Nephron (organoid): ENCODE measurements at regions not wholly inside any gene's neighbourhood (a gene's known extent, or its start where the extent isn't known, plus 50 kb on each side); places are given as distances from the start of the nearest gene placed in this dataset.
"Not testable (repeated sequence)": the region's sequence is repeated elsewhere in the genome, so short reads cannot be mapped to it uniquely, and the experiment has no call there.

Source experiments
- H3K27ac Mint-ChIP-seq, 3 experiments: 2 replicates each; pipeline ENCODE4 v1.8.0; 2020; ENCODE audit warnings: mixed read lengths in 3 of 3, mild to moderate bottlenecking in 2 of 3, moderate library complexity in 1 of 3
- H3K27me3 Mint-ChIP-seq: 2 replicates; pipeline ENCODE4 v1.8.0; 2021; ENCODE audit warnings: low read depth, mild to moderate bottlenecking, moderate library complexity, mixed read lengths
- H3K36me3 Mint-ChIP-seq: 2 replicates; pipeline ENCODE4 v1.8.0; 2020; ENCODE audit warnings: low read depth, mixed read lengths
- H3K4me1 Mint-ChIP-seq: 2 replicates; pipeline ENCODE4 v1.8.0; 2020; ENCODE audit warnings: mixed read lengths
- H3K4me3 Mint-ChIP-seq, 3 experiments: 2 replicates each; pipeline ENCODE4 v1.8.0; 2020; ENCODE audit warnings: mild to moderate bottlenecking in 3 of 3, mixed read lengths in 3 of 3, moderate library complexity in 2 of 3
- H3K9me3 Mint-ChIP-seq: 2 replicates; pipeline ENCODE4 v1.8.0; 2020; ENCODE audit warnings: mixed read lengths
- TF ChIP-seq, protein P1 (sequence below), 3 experiments: fragments of 200-600 bp; sonication (generic); IDR thresholded peaks; one replicate each; pipeline ENCODE4 v1.5.0; 2021; ENCODE audit warnings: antibody characterized with exemption in 3 of 3; ENCODE audit not compliant: unreplicated experiment in 3 of 3

- TF ChIP-seq, protein P1, sequence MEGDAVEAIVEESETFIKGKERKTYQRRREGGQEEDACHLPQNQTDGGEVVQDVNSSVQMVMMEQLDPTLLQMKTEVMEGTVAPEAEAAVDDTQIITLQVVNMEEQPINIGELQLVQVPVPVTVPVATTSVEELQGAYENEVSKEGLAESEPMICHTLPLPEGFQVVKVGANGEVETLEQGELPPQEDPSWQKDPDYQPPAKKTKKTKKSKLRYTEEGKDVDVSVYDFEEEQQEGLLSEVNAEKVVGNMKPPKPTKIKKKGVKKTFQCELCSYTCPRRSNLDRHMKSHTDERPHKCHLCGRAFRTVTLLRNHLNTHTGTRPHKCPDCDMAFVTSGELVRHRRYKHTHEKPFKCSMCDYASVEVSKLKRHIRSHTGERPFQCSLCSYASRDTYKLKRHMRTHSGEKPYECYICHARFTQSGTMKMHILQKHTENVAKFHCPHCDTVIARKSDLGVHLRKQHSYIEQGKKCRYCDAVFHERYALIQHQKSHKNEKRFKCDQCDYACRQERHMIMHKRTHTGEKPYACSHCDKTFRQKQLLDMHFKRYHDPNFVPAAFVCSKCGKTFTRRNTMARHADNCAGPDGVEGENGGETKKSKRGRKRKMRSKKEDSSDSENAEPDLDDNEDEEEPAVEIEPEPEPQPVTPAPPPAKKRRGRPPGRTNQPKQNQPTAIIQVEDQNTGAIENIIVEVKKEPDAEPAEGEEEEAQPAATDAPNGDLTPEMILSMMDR (IDR thresholded peaks at IDR 0.05; ENCODE audit: unreplicated experiment in 3 of 3) = no peak
- Mint-ChIP-seq H3K4me1 (no peaks in the 10 kb centered on the region), H3K36me3 (no peaks in the 10 kb centered on the region), H3K4me3 (no peak overlapping the region), H3K9me3 (no peaks in the 10 kb centered on the region), H3K27ac (no peak overlapping the region), H3K27me3 (peaks cover under 1% of the 10 kb centered on the region)
These were observed 673.2 kb downstream of the XPNPEP1 start for GRCh38 chr10:109250152-109250551.

GRCh38 chr10:109247814-109248213 lies 675.5 kb downstream of the XPNPEP1 start:
- Mint-ChIP-seq H3K4me1 (no peaks in the 10 kb centered on the region), H3K9me3 (peaks cover 8% of the 10 kb centered on the region), H3K27ac (no peak overlapping the region), H3K27me3 (peaks cover 7% of the 10 kb centered on the region), H3K4me3 (no peak overlapping the region), H3K36me3 (no peaks in the 10 kb centered on the region)
- TF ChIP-seq, protein P1 (IDR thresholded peaks at IDR 0.05; ENCODE audit: unreplicated experiment in 3 of 3) = no peak

DNA sequence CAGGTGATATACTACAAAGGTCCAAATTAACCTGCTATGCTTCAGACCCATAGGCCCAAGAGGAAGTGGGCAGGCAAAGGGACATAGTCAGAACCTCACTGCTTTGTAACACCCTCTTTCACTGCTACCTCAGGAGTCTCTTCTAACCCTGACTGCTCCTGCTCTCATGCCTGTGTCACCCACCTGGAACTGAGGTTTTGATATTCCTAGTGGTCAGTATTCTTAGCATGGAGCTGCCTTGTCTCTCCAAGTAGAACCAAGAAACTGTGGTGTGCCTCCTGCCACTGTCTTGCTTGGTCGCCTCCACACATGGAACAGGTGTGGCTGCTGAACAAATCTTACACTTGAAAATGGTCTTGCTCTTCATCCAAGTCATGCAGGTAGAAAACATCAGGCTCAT lies 677.5 kb downstream of the XPNPEP1 start:
- Mint-ChIP-seq H3K27me3 (peaks cover 7% of the 10 kb centered on the region), H3K36me3 (no peaks in the 10 kb centered on the region), H3K4me3 (no peak overlapping the region), H3K4me1 (no peaks in the 10 kb centered on the region), H3K9me3 (peaks cover 11% of the 10 kb centered on the region), H3K27ac (no peak overlapping the region)
- TF ChIP-seq, protein P1 (IDR thresholded peaks at IDR 0.05; ENCODE audit: unreplicated experiment in 3 of 3) = no peak

GRCh38 chr10:109239371-109239770 lies 683.9 kb downstream of the XPNPEP1 start:
- peaks cover 7% of the 10 kb centered on the region for H3K4me1 Mint-ChIP-seq
- peaks cover 9% of the 10 kb centered on the region for H3K27me3 Mint-ChIP-seq
- H3K9me3 Mint-ChIP-seq = peaks cover 11% of the 10 kb centered on the region
- H3K27ac Mint-ChIP-seq = no peak overlapping the region
- H3K36me3 Mint-ChIP-seq = no peaks in the 10 kb centered on the region
- H3K4me3 Mint-ChIP-seq = no peak overlapping the region
- TF ChIP-seq, protein P1 (IDR thresholded peaks at IDR 0.05; ENCODE audit: unreplicated experiment in 3 of 3) = no peak

GRCh38 chr10:109237682-109238081 lies 685.6 kb downstream of the XPNPEP1 start:
- TF ChIP-seq, protein P1 (IDR thresholded peaks at IDR 0.05; ENCODE audit: unreplicated experiment in 3 of 3) = no peak
- no peaks in the 10 kb centered on the region for H3K36me3 Mint-ChIP-seq
- no peak overlapping the region for H3K4me3 Mint-ChIP-seq
- H3K27me3 Mint-ChIP-seq = peaks cover 6% of the 10 kb centered on the region
- peaks cover 3% of the 10 kb centered on the region for H3K9me3 Mint-ChIP-seq
- H3K4me1 Mint-ChIP-seq = peaks cover 7% of the 10 kb centered on the region
- no peak overlapping the region for H3K27ac Mint-ChIP-seq

- H3K9me3 Mint-ChIP-seq = peaks cover 3% of the 10 kb centered on the region
- H3K4me3 Mint-ChIP-seq = no peak overlapping the region
- TF ChIP-seq, protein P1 (IDR thresholded peaks at IDR 0.05; ENCODE audit: unreplicated experiment in 3 of 3) = no peak
- H3K27ac Mint-ChIP-seq = no peak overlapping the region
- peaks cover 6% of the 10 kb centered on the region for H3K27me3 Mint-ChIP-seq
- peaks cover 7% of the 10 kb centered on the region for H3K4me1 Mint-ChIP-seq
- no peaks in the 10 kb centered on the region for H3K36me3 Mint-ChIP-seq
These were observed 686.3 kb downstream of the XPNPEP1 start for GRCh38 chr10:109237050-109237449.

- not testable (repeated sequence) for H3K9me3 Mint-ChIP-seq, H3K36me3 Mint-ChIP-seq, H3K4me1 Mint-ChIP-seq, H3K4me3 Mint-ChIP-seq, H3K27me3 Mint-ChIP-seq, H3K27ac Mint-ChIP-seq
These were observed 699.8 kb downstream of the XPNPEP1 start for GRCh38 chr10:109223533-109223932.
